ENCODE measurements at regions not wholly inside any gene's neighbourhood (a gene's known extent, or its start where the extent isn't known, plus 50 kb on each side); places are given as distances from the start of the nearest gene placed in this dataset.
A peak's percentile ranks its signal among the peaks of the same experiment; 100 is the strongest.
"Not testable (repeated sequence)": the region's sequence is repeated elsewhere in the genome, so short reads cannot be mapped to it uniquely, and the experiment has no call there.

DNA sequence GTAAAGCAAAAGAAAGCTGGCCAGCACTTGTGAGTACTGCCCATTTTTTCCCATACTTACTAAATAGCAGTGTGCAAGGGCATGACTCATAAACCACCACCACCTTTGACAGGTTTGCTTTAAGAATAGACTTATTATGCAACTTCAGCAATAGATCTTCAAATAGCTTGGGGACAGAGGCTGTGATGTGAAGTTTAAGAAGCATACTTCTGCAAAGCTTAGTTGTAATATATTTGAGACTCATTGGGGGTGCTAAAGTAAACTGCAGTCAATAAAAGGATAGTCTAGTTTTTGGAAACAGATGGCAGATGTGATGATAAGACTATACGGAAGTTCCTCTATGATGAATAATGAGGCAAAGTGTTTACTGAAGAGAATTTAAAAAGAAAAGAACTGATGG is 210.0 kb downstream of the PLA2G4A start:
- no peak for DNase-seq (ENCODE audit: low read depth in 4 of 4, low spot score in 3 of 4)

DNA sequence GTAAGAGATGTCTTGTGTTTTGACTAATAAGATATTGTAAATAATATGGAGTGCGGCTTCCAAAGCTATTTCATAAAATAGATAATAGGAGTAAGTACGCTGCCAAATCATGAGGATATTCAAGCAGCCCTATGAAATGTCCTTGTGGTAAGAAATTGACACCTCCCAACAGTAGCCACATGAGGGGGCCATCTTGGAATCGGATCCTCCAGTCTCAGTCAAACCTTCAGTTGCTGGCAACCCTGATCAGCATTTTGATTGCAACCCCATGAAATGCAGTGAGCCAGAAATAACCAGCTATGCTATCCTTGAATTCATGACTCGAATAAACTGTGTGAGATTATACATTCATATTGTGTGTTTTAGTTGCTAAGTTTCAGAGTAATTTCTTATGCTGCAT is 212.4 kb downstream of the PLA2G4A start:
- DNase-seq (ENCODE audit: low read depth in 4 of 4, low spot score in 3 of 4), result no peak

DNA sequence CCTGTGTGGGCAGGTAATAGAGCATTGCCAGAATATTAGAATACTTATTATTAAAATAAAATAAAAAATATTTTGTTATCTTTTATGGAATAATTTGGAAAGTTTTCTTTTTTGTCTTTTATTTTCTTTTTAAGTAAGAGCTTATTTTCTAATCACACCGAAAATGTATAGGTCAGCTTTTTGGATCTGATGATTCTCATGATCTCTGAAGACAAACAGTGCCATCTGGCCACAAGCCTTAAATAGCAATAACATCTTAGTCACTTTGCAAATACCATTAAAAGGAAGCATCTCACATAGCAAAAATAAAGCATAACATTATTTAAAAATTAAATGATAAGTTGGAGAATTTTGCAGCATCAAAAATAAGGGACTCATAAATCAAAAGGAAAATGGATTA is 213.8 kb downstream of the PLA2G4A start:
- DNase-seq (ENCODE audit: low read depth in 4 of 4, low spot score in 3 of 4), result no peak

DNA sequence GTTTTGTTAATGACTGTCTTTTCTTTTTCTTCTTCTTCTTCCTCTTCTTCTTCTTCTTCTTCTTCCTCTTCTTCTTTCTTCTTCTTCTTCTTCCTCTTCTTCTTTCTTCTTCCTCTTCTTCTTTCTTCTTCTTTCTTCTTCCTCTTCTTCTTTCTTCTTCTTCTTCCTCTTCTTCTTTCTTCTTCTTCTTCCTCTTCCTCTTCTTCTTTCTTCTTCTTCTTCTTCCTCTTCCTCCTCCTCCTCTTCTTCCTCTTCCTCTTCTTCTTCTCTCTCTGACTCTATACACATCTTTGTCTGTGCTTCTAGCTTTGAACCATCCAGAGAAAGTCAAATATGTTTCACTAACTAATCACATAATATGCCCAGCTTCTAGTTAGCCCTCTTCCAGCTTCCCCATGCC is 214.7 kb downstream of the PLA2G4A start:
- DNase-seq (ENCODE audit: low read depth in 4 of 4, low spot score in 3 of 4), result not testable (repeated sequence)

- DNase-seq (ENCODE audit: low read depth in 4 of 4, low spot score in 3 of 4), result no peak
Measured at GRCh38 chr1:187044411-187044810, 215.7 kb downstream of the PLA2G4A start.

- no peak for DNase-seq (ENCODE audit: low read depth in 4 of 4, low spot score in 3 of 4)
Measured at GRCh38 chr1:187045371-187045770, 216.6 kb downstream of the PLA2G4A start.

- DNase-seq (ENCODE audit: low read depth in 4 of 4, low spot score in 3 of 4), result no peak
Measured at GRCh38 chr1:187046293-187046692, 217.5 kb downstream of the PLA2G4A start.

GRCh38 chr1:187047298-187047697 is 218.5 kb downstream of the PLA2G4A start:
- no peak for DNase-seq (ENCODE audit: low read depth in 4 of 4, low spot score in 3 of 4)

- DNase-seq (ENCODE audit: low read depth in 4 of 4, low spot score in 3 of 4), result peak; percentile 5 to 28 (median 12)
Measured at GRCh38 chr1:187051618-187052232, 223.0 kb downstream of the PLA2G4A start.

DNA sequence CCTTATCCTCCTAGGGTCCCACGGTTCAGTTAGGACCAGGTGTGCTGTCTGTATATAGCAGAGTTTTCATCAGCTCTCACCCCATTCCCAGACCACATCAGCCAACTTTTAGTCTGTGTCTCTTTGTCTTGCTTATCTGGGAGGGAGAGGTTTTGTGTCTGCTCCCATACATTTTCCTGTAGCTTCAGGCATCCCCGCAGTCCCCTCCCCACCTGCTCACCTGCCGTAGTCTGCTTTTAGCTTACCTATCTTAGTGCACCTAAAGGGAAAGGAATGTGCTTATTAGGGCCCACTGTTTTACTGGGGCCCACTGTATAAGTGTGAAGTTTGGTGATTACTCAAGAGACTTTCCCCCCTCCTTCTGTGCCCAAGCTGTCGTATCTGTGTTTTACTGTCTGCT is 225.1 kb downstream of the PLA2G4A start:
- no peak for DNase-seq (ENCODE audit: low read depth in 4 of 4, low spot score in 3 of 4)

DNA sequence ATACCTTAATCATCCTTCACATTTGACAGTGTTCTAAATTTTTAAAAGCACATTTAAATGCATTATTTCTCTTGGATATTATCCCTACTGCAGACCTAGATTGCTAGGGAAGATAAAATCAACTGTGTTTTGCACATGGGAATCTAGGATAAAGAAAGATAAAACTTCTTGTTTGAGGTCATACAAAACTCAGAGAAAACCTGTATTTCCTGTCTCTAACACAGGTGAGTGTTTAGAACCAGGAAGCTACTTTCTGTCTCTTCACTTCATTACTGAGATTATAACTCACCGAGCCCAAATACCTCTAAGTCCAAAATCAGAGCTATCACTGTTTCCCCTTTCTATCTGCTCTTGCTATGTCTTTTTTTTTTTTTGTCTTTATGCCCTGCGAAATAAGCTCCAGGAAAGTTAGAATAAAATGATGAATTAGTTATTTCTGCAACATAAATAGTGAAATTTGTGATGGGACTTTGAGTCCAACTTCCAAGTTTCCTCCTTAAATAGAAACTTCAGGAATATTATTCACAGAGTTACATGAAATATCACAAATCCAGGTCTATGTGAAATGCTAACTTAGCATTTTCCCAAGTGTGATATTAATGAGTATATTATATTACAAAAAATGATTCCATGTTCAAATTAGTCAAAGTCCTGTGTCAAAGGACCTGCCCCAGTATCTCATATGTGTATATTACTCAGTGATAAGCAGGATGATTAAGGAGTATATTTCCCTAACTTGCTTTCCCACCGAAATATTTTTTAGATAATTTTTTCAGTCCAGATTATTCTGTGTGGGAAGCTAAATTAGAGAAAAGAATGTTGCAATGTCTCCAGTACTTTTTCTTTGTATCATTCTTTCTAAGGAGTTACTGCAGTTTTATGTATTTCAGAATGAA is 226.4 kb downstream of the PLA2G4A start:
- DNase-seq (ENCODE audit: low read depth in 4 of 4, low spot score in 3 of 4), result no peak

- no peak for DNase-seq (ENCODE audit: low read depth in 4 of 4, low spot score in 3 of 4)
Measured at GRCh38 chr1:187063271-187063670, 234.5 kb downstream of the PLA2G4A start.

GRCh38 chr1:187067160-187067559 is 238.4 kb downstream of the PLA2G4A start:
- no peak for DNase-seq (ENCODE audit: low read depth in 4 of 4, low spot score in 3 of 4)

- no peak for DNase-seq (ENCODE audit: low read depth in 4 of 4, low spot score in 3 of 4)
Measured at GRCh38 chr1:187070076-187070475, 241.3 kb downstream of the PLA2G4A start.

DNA sequence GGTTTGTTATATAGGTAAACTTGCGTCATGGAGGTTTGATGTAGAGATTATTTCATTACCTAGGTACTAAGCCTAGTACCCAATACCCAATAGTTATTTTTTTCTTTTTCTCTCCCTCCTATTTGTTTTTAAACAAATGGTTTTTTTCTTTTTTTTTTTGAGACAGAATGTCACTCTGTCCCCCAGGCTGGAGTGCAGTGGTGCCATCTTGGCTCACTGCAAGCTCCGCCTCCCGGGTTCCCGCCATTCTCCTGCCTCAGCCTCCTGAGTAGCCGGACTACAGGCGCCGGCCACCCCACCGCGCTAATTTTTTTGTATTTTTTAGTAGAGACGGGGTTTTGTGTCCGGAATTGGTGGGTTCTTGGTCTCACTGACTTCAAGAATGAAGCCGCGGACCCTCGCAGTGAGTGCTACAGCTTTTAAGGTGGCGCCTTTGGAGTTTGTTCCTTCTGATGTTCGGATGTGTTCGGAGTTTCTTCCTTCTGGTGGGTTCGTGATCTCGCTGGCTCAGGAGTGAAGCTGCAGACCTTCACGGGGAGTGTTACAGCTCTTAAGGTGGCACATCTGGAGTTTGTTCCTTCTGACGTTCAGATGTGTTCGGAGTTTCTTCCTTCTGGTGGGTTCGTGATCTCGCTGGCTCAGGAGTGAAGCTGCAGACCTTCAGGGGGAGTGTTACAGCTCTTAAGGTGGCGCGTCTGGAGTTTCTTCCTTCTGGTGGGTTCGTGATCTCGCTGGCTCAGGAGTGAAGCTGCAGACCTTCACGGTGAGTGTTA is 243.7 kb downstream of the PLA2G4A start:
- not testable (repeated sequence) for DNase-seq (ENCODE audit: low read depth in 4 of 4, low spot score in 3 of 4)

DNA sequence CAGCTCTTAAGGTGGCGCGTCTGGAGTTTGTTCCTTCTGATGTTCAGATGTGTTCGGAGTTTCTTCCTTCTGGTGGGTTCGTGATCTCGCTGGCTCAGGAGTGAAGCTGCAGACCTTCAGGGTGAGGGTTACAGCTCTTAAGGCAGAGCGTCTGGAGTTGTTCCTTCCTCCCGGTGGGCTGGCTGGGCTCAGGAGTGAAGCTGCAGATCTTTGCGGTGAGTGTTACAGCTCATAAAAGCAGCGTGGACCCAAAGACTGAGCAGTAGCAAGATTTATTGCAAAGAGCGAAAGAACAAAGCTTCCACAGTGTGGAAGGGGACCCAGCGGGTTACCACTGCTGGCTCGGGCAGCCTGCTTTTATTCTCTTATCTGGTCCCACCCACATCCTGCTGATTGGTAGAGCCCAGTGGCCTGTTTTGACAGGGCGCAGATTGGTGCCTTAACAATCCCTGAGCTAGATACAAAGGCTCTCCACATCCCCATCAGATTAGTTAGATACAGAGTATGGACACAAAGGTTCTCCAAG is 244.3 kb downstream of the PLA2G4A start:
- not testable (repeated sequence) for DNase-seq (ENCODE audit: low read depth in 4 of 4, low spot score in 3 of 4)

DNA sequence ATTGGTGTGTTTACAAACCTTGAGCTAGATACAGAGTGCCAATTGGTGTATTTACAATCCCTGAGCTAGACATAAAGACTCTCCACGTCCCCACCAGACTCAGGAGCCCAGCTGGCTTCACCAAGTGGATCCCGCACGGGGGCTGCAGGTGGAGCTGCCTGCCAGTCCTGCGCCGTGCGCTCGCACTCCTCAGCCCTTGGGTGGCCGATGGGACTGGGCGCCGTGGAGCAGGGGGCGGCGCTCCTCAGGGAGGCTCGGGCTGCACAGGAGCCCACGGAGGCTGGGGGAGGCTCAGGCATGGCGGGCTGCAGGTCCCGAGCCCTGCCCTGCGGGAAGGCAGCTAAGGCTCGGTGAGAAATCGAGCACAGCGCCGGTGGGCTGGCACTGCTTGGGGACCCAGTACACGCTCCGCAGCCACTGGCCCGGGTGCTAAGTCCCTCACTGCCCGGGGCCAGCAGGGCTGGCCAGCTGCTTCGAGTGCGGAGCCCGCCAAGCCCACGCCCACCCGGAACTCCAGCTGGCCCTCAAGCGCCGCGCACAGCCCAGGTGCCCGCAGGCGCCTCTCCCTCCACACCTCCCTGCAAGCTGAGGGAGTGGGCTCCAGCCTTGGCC is 245.0 kb downstream of the PLA2G4A start:
- not testable (repeated sequence) for DNase-seq (ENCODE audit: low read depth in 4 of 4, low spot score in 3 of 4)

- DNase-seq (ENCODE audit: low read depth in 4 of 4, low spot score in 3 of 4), result no peak
Measured at GRCh38 chr1:187074445-187075048, 245.8 kb downstream of the PLA2G4A start.

GRCh38 chr1:187076922-187077321 is 248.2 kb downstream of the PLA2G4A start:
- no peak for DNase-seq (ENCODE audit: low read depth in 4 of 4, low spot score in 3 of 4)

GRCh38 chr1:187078321-187078720 is 249.6 kb downstream of the PLA2G4A start:
- no peak for DNase-seq (ENCODE audit: low read depth in 4 of 4, low spot score in 3 of 4)

All from right renal pelvis (tissue), 4 donors.